ENCODE measurements at regions not wholly inside any gene's neighbourhood (a gene's known extent, or its start where the extent isn't known, plus 50 kb on each side); places are given as distances from the start of the nearest gene placed in this dataset.

GRCh38 chr6:6801635-6802218, 213.2 kb downstream of the LY86 start:
- intact Hi-C loops (cut with micrococcal nuclease; ENCODE audit: unreplicated experiment): no loop called here
- no peaks in the 10 kb centered on the region for H3K27me3 Mint-ChIP-seq (ENCODE audit: unreplicated experiment)
- TF ChIP-seq CTCF (IDR thresholded peaks at IDR 0.05; ENCODE audit: unreplicated experiment): no peak
- H3K27ac Mint-ChIP-seq (ENCODE audit: unreplicated experiment): peak overlapping the region; percentile 35
- CTCF ChIA-PET: no interaction called here
- no peaks in the 10 kb centered on the region for H3K9me3 Mint-ChIP-seq (ENCODE audit: low read depth, unreplicated experiment)
- no TSS peak for BruUV-seq (replicated peaks)
- H3K36me3 Mint-ChIP-seq (ENCODE audit: insufficient read depth, unreplicated experiment): peaks cover 5% of the 10 kb centered on the region
- H3K4me3 Mint-ChIP-seq (ENCODE audit: low read depth, unreplicated experiment): no peak overlapping the region
- H3K4me1 Mint-ChIP-seq (ENCODE audit: low read depth, unreplicated experiment): peaks cover 28% of the 10 kb centered on the region
- no peak for DNase-seq

- Mint-ChIP-seq H3K36me3 (ENCODE audit: insufficient read depth, unreplicated experiment) (peaks cover 5% of the 10 kb centered on the region), H3K4me3 (ENCODE audit: low read depth, unreplicated experiment) (no peak overlapping the region), H3K9me3 (ENCODE audit: low read depth, unreplicated experiment) (no peaks in the 10 kb centered on the region), H3K27ac (ENCODE audit: unreplicated experiment) (peak overlapping the region; percentile 82), H3K4me1 (ENCODE audit: low read depth, unreplicated experiment) (peaks cover 33% of the 10 kb centered on the region), H3K27me3 (ENCODE audit: unreplicated experiment) (no peaks in the 10 kb centered on the region)
- TF ChIP-seq CTCF (IDR thresholded peaks at IDR 0.05; ENCODE audit: unreplicated experiment): no peak
- intact Hi-C loops (cut with micrococcal nuclease; ENCODE audit: unreplicated experiment): no loop called here
- peak; percentile 83 for DNase-seq
- BruUV-seq (replicated peaks): TSS peak; percentile 91
- CTCF ChIA-PET: interaction anchor here (0.6 kb wide), 1 partner anchor 581 kb away, joined by 3 read pairs; no protein-coding TSS in a partner anchor
Measured at GRCh38 chr6:6803180-6803977, 214.9 kb downstream of the LY86 start.

- intact Hi-C loops (cut with micrococcal nuclease; ENCODE audit: unreplicated experiment): no loop called here
- H3K9me3 Mint-ChIP-seq (ENCODE audit: low read depth, unreplicated experiment): no peaks in the 10 kb centered on the region
- DNase-seq: no peak
- H3K27me3 Mint-ChIP-seq (ENCODE audit: unreplicated experiment): no peaks in the 10 kb centered on the region
- peaks cover 9% of the 10 kb centered on the region for H3K36me3 Mint-ChIP-seq (ENCODE audit: insufficient read depth, unreplicated experiment)
- CTCF ChIA-PET: no interaction called here
- peak overlapping the region; percentile 82 for H3K27ac Mint-ChIP-seq (ENCODE audit: unreplicated experiment)
- TF ChIP-seq CTCF (IDR thresholded peaks at IDR 0.05; ENCODE audit: unreplicated experiment): no peak
- peaks cover 38% of the 10 kb centered on the region for H3K4me1 Mint-ChIP-seq (ENCODE audit: low read depth, unreplicated experiment)
- H3K4me3 Mint-ChIP-seq (ENCODE audit: low read depth, unreplicated experiment): no peak overlapping the region
- BruUV-seq (replicated peaks): no TSS peak
Measured at GRCh38 chr6:6804843-6805615, 216.5 kb downstream of the LY86 start.

- intact Hi-C loops (cut with micrococcal nuclease; ENCODE audit: unreplicated experiment): no loop called here
- H3K27me3 Mint-ChIP-seq (ENCODE audit: unreplicated experiment): no peaks in the 10 kb centered on the region
- peaks cover 19% of the 10 kb centered on the region for H3K36me3 Mint-ChIP-seq (ENCODE audit: insufficient read depth, unreplicated experiment)
- peak overlapping the region; percentile 39 for H3K27ac Mint-ChIP-seq (ENCODE audit: unreplicated experiment)
- TF ChIP-seq CTCF (IDR thresholded peaks at IDR 0.05; ENCODE audit: unreplicated experiment): no peak
- H3K4me3 Mint-ChIP-seq (ENCODE audit: low read depth, unreplicated experiment): no peak overlapping the region
- CTCF ChIA-PET: interaction anchor here (0.7 to 0.9 kb wide), 2 partner anchors 78 to 82 kb away, joined by 3 read pairs; no protein-coding TSS in a partner anchor
- no peak for DNase-seq
- peaks cover 50% of the 10 kb centered on the region for H3K4me1 Mint-ChIP-seq (ENCODE audit: low read depth, unreplicated experiment)
- H3K9me3 Mint-ChIP-seq (ENCODE audit: low read depth, unreplicated experiment): no peaks in the 10 kb centered on the region
- no TSS peak for BruUV-seq (replicated peaks)
Measured at GRCh38 chr6:6806844-6807518, 218.5 kb downstream of the LY86 start.

Data from Calu3 (cell line).